Suppressor macrophage (primary cell): ENCODE measurements at regions not wholly inside any gene's neighbourhood (a gene's known extent, or its start where the extent isn't known, plus 50 kb on each side); places are given as distances from the start of the nearest gene placed in this dataset.
"Not testable (repeated sequence)": the region's sequence is repeated elsewhere in the genome, so short reads cannot be mapped to it uniquely, and the experiment has no call there.

Experiments used
- DNase-seq, 4 experiments: peaks; one replicate each; pipeline ENCODE4 v3.0.0-alpha.2; 2020 to 2022

GRCh38 chr4:55251896-55252295, 94.1 kb upstream of the SRD5A3 start:
- no peak for DNase-seq

- no peak for DNase-seq
Observed at GRCh38 chr4:55253948-55254593, 92.0 kb upstream of the SRD5A3 start.

- DNase-seq, result no peak
Observed at GRCh38 chr4:55255179-55255578, 90.9 kb upstream of the SRD5A3 start.

- no peak for DNase-seq
Observed at GRCh38 chr4:55256787-55257186, 89.3 kb upstream of the SRD5A3 start.

- no peak for DNase-seq
Observed at GRCh38 chr4:55258152-55258865, 87.7 kb upstream of the SRD5A3 start.

GRCh38 chr4:55259294-55259693, 86.7 kb upstream of the SRD5A3 start:
- DNase-seq, result no peak

- DNase-seq, result no peak
Observed at GRCh38 chr4:55269470-55269869, 76.6 kb upstream of the SRD5A3 start.

- no peak for DNase-seq
Observed at GRCh38 chr4:55269995-55270394, 76.0 kb upstream of the SRD5A3 start.

GRCh38 chr4:55270481-55270880, 75.6 kb upstream of the SRD5A3 start:
- no peak for DNase-seq

GRCh38 chr4:55272102-55272501, 73.9 kb upstream of the SRD5A3 start:
- DNase-seq, result no peak

- DNase-seq, result no peak
Observed at GRCh38 chr4:55272589-55272988, 73.5 kb upstream of the SRD5A3 start.

GRCh38 chr4:55277011-55277410, 69.0 kb upstream of the SRD5A3 start:
- no peak for DNase-seq

GRCh38 chr4:55278316-55278715, 67.7 kb upstream of the SRD5A3 start:
- no peak for DNase-seq

- not testable (repeated sequence) for DNase-seq
Observed at GRCh38 chr4:55280474-55280873, 65.6 kb upstream of the SRD5A3 start.

GRCh38 chr4:55281118-55281683, 64.8 kb upstream of the SRD5A3 start:
- DNase-seq, result not testable (repeated sequence)

GRCh38 chr4:55284331-55284730, 61.7 kb upstream of the SRD5A3 start:
- no peak for DNase-seq

- DNase-seq, result no peak
Observed at GRCh38 chr4:55291227-55291640, 54.8 kb upstream of the SRD5A3 start.

GRCh38 chr4:55296096-55296495, 49.9 kb upstream of the SRD5A3 start:
- no peak for DNase-seq
